ENCODE measurements at regions not wholly inside any gene's neighbourhood (a gene's known extent, or its start where the extent isn't known, plus 50 kb on each side); places are given as distances from the start of the nearest gene placed in this dataset.

DNA sequence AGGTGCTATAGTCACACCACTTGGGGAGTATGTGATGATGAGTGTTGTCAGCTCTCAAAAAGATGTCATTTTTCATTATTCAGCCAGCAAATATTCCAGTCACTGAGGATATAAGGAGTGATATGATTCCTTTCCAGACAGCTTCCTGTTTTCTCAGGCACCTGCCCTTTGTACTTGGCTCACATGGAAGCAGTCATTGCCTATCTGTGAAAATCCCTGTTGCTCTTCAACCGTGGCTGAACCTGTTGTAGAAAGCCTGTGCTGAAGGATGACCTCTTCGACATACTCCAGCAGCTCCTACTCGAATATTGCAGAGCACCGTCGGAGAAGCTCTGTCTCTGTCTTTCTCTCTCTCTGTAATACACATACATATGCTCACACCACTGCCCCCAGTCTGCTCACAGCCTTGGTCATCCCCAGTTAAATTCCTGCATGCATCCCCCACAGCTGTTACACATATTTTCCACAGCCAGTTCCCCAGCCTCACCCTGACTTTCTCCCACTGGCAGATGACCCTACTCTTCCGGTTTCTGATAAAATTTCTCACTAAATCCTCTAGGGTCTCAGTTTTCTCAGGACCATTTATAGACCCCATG lies 204.2 kb upstream of the ARGLU1 start:
- no peak for TF ChIP-seq TAF15 (IDR thresholded peaks at IDR 0.05; ENCODE audit: low read depth, low read length)
- TF ChIP-seq, protein P1, sequence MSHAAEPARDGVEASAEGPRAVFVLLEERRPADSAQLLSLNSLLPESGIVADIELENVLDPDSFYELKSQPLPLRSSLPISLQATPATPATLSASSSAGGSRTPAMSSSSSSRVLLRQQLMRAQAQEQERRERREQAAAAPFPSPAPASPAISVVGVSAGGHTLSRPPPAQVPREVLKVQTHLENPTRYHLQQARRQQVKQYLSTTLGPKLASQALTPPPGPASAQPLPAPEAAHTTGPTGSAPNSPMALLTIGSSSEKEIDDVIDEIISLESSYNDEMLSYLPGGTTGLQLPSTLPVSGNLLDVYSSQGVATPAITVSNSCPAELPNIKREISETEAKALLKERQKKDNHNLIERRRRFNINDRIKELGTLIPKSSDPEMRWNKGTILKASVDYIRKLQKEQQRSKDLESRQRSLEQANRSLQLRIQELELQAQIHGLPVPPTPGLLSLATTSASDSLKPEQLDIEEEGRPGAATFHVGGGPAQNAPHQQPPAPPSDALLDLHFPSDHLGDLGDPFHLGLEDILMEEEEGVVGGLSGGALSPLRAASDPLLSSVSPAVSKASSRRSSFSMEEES (CRISPR knock-in tag; IDR thresholded peaks at IDR 0.05), result no peak
- Histone ChIP-seq H3K27ac (ENCODE audit: extremely low read depth, low read depth, low read length) (no peak overlapping the region), H3K4me1 (replicated peaks in 1 of 2; ENCODE audit: control insufficient read depth in 2 of 2, insufficient read depth in 2 of 2, low read length in 2 of 2) (no peaks in the 10 kb centered on the region), H3K36me3 (ENCODE audit: control insufficient read depth, insufficient read depth, low read length) (no peaks in the 10 kb centered on the region), H3K4me3 (no peak overlapping the region), H3K4me2 (ENCODE audit: insufficient read depth, low read length) (no peak overlapping the region), H3K27me3 (ENCODE audit: control insufficient read depth in 2 of 2, insufficient read depth in 2 of 2, low read length in 2 of 2) (no peaks in the 10 kb centered on the region), H3K79me2 (ENCODE audit: control insufficient read depth, insufficient read depth, low read length) (no peaks in the 10 kb centered on the region), H3K9me3 (replicated peaks; ENCODE audit: control insufficient read depth, insufficient read depth, low read depth, low read length) (no peaks in the 10 kb centered on the region), H3K9me1 (ENCODE audit: control insufficient read depth, insufficient read depth, low read length) (no peaks in the 10 kb centered on the region), H3K9ac (ENCODE audit: insufficient read depth in 1 of 2, low read depth in 2 of 2, low read length in 2 of 2) (no peak overlapping the region), H4K20me1 (replicated peaks; ENCODE audit: control insufficient read depth, insufficient read depth, low read length) (no peaks in the 10 kb centered on the region), H2AFZ (ENCODE audit: low read depth, low read length) (no peak overlapping the region)
- no peak for DNase-seq (ENCODE audit: extremely low read depth in 1 of 4, low spot score in 3 of 4)
- FAIRE-seq, result no peak
- WGBS (ENCODE audit: insufficient coverage, low coverage, missing lambda C conversion rate), result 0% methylated on average over 6 of the region's 6 CpGs
- ChIA-PET POLR2A (interaction anchor here (0.7 kb wide), 1 partner anchor 298 kb away, joined by 3 read pairs; no protein-coding TSS in a partner anchor), CTCF (ENCODE audit: low intra/inter-chr PET ratio) (no interaction called here)
- in situ Hi-C loops (cut with MboI), result no loop called here
- ATAC-seq, result no peak
- no TSS peak for BruUV-seq (replicated peaks)
- intact Hi-C loops (cut with micrococcal nuclease), result no loop called here

DNA sequence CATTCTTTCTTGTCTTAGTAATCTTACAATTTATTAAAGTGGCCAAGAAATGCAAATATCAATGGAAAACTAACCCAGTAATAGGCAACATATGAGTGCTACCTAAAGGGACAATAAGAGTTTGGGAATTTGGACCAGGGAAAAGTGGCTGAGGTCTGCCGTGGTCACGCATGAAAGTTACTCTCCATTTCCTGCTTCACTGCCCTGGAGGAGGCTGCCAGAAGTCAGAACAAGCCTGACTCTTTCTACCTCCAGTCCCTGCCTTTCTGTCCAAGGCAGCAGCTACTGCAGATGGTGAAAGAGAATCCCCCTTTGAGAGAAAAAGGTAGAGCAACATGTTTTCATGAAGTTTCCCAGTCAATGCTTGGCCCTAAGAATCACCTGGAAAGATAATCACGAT lies 201.1 kb upstream of the ARGLU1 start:
- in situ Hi-C loops (cut with MboI), result no loop called here
- POLR2A ChIA-PET, result no interaction called here
- CTCF ChIA-PET (ENCODE audit: low intra/inter-chr PET ratio), result no interaction called here
- Histone ChIP-seq H4K20me1 (replicated peaks; ENCODE audit: control insufficient read depth, insufficient read depth, low read length) (no peaks in the 10 kb centered on the region), H3K4me2 (ENCODE audit: insufficient read depth, low read length) (no peak overlapping the region), H3K4me1 (replicated peaks in 1 of 2; ENCODE audit: control insufficient read depth in 2 of 2, insufficient read depth in 2 of 2, low read length in 2 of 2) (no peaks in the 10 kb centered on the region), H3K27ac (ENCODE audit: extremely low read depth, low read depth, low read length) (no peak overlapping the region), H2AFZ (ENCODE audit: low read depth, low read length) (no peak overlapping the region), H3K9ac (ENCODE audit: insufficient read depth in 1 of 2, low read depth in 2 of 2, low read length in 2 of 2) (no peak overlapping the region), H3K4me3 (no peak overlapping the region), H3K79me2 (ENCODE audit: control insufficient read depth, insufficient read depth, low read length) (no peaks in the 10 kb centered on the region), H3K27me3 (ENCODE audit: control insufficient read depth in 2 of 2, insufficient read depth in 2 of 2, low read length in 2 of 2) (no peaks in the 10 kb centered on the region), H3K36me3 (ENCODE audit: control insufficient read depth, insufficient read depth, low read length) (no peaks in the 10 kb centered on the region), H3K9me1 (ENCODE audit: control insufficient read depth, insufficient read depth, low read length) (no peaks in the 10 kb centered on the region), H3K9me3 (replicated peaks; ENCODE audit: control insufficient read depth, insufficient read depth, low read depth, low read length) (no peaks in the 10 kb centered on the region)
- WGBS (ENCODE audit: insufficient coverage, low coverage, missing lambda C conversion rate), result 0% methylated on average over 3 of the region's 3 CpGs
- ATAC-seq, result no peak
- no peak for FAIRE-seq
- no peak for DNase-seq (ENCODE audit: extremely low read depth in 1 of 4, low spot score in 3 of 4)
- BruUV-seq (replicated peaks), result no TSS peak
- intact Hi-C loops (cut with micrococcal nuclease), result no loop called here
- TF ChIP-seq ZFP36 (IDR thresholded peaks at IDR 0.05; ENCODE audit: low read depth, low read length, partially characterized antibody) (no peak), ZNF740 (CRISPR knock-in tag; IDR thresholded peaks at IDR 0.05) (no peak), ZNF740 (tag; IDR thresholded peaks at IDR 0.05) (no peak), SRF (CRISPR knock-in tag; IDR thresholded peaks at IDR 0.05) (no peak), HEY1 (CRISPR knock-in tag; IDR thresholded peaks at IDR 0.05; ENCODE audit: borderline replicate concordance) (no peak), GTF2F1 (IDR thresholded peaks at IDR 0.05; ENCODE audit: low read depth, low read length) (no peak), ARHGAP35 (IDR thresholded peaks at IDR 0.05; ENCODE audit: partially characterized antibody) (no peak), ZNF232 (CRISPR knock-in tag; IDR thresholded peaks at IDR 0.05) (no peak), GATAD2B (IDR thresholded peaks at IDR 0.05; ENCODE audit: borderline replicate concordance) (no peak), TEAD1 (CRISPR knock-in tag; IDR thresholded peaks at IDR 0.05) (no peak), ZNF140 (CRISPR knock-in tag; IDR thresholded peaks at IDR 0.05) (no peak)

Data from K562 (cell line).